CD14-positive monocyte (primary cell): ENCODE measurements at regions not wholly inside any gene's neighbourhood (a gene's known extent, or its start where the extent isn't known, plus 50 kb on each side); places are given as distances from the start of the nearest gene placed in this dataset.
A peak's percentile ranks its signal among the peaks of the same experiment; 100 is the strongest.

Experiments used
- DNase-seq, 3 donors: peaks; one replicate each; pipeline ENCODE4 v3.0.0-alpha.2; 2011 to 2022
- H2AFZ ChIP-seq: 2 replicates; pipeline ENCODE4 v1.6.0; 2012; ENCODE audit warnings: mild to moderate bottlenecking, low read depth, low read length, inconsistent platforms; ENCODE audit not compliant: insufficient read depth, poor library complexity, severe bottlenecking
- H3K27ac ChIP-seq, 2 donors: 1 replicate in 1 of 2; 2 replicates in 1 of 2; pipeline ENCODE4 v1.5.1; 2012 to 2013; ENCODE audit warnings: low read length in 2 of 2, control low read depth in 1 of 2, inconsistent platforms in 1 of 2, low read depth in 1 of 2, mild to moderate bottlenecking in 1 of 2
- H3K27me3 ChIP-seq, 2 donors: one replicate each; pipeline versions ENCODE4 v1.6.0 to v1.6.1; 2011 to 2013; ENCODE audit warnings: low read length in 2 of 2; ENCODE audit not compliant: control insufficient read depth in 2 of 2, insufficient read depth in 2 of 2
- H3K36me3 ChIP-seq, 2 donors: replicated peaks in 1 of 2; 1 replicate in 1 of 2; 2 replicates in 1 of 2; pipeline versions ENCODE4 v1.5.1 to v1.6.1; 2012 to 2013; ENCODE audit warnings: low read length in 2 of 2, control low read depth in 1 of 2, inconsistent platforms in 1 of 2, mild to moderate bottlenecking in 1 of 2; ENCODE audit not compliant: insufficient read depth in 2 of 2, control insufficient read depth in 1 of 2
- H3K4me1 ChIP-seq, 2 donors: 1 replicate in 1 of 2; 2 replicates in 1 of 2; pipeline versions ENCODE4 v1.5.1 to v1.6.1; 2012 to 2013; ENCODE audit warnings: low read length in 2 of 2, control low read depth in 1 of 2, inconsistent platforms in 1 of 2, mild to moderate bottlenecking in 1 of 2, moderate library complexity in 1 of 2; ENCODE audit not compliant: insufficient read depth in 2 of 2, control insufficient read depth in 1 of 2
- H3K4me2 ChIP-seq: replicated peaks from 2 replicates; pipeline ENCODE3; 2012; ENCODE audit warnings: low read length, moderate library complexity, mild to moderate bottlenecking; ENCODE audit not compliant: poor library complexity, severe bottlenecking; ENCODE audit errors: extremely low read depth
- H3K4me3 ChIP-seq, 3 experiments: fragments of 200-600 bp in 1 of 3; sonication (generic) in 1 of 3; replicated peaks in 1 of 3; 1 replicate in 2 of 3; 2 replicates in 1 of 3; pipeline ENCODE4 v1.5.1; 2011 to 2013; ENCODE audit warnings: low read length in 3 of 3, mild to moderate bottlenecking in 3 of 3, control low read depth in 2 of 3, low read depth in 2 of 3, inconsistent platforms in 1 of 3, moderate library complexity in 1 of 3
- H3K79me2 ChIP-seq: 2 replicates; pipeline ENCODE4 v1.6.0; 2012; ENCODE audit warnings: mild to moderate bottlenecking, control low read depth, inconsistent platforms, low read length, moderate library complexity; ENCODE audit not compliant: insufficient read depth
- H3K9ac ChIP-seq: 2 replicates; pipeline ENCODE4 v1.6.0; 2017; ENCODE audit warnings: low read length, mild to moderate bottlenecking; ENCODE audit not compliant: insufficient read depth, poor library complexity, severe bottlenecking
- H3K9me3 ChIP-seq, 2 donors: replicated peaks in 1 of 2; 1 replicate in 1 of 2; 2 replicates in 1 of 2; pipeline versions ENCODE4 v1.5.1 to v1.6.1; 2012 to 2013; ENCODE audit warnings: low read length in 2 of 2, control low read depth in 1 of 2; ENCODE audit not compliant: control insufficient read depth in 1 of 2, insufficient read depth in 1 of 2
- H4K20me1 ChIP-seq: 2 replicates; pipeline ENCODE4 v1.6.0; 2012; ENCODE audit warnings: mild to moderate bottlenecking, low read length, control low read depth, moderate library complexity; ENCODE audit not compliant: insufficient read depth
- H3K27ac Mint-ChIP-seq, 7 donors: one replicate each; pipeline ENCODE4 v1.8.0; 2020; ENCODE audit warnings: mild to moderate bottlenecking in 7 of 7, mixed read lengths in 7 of 7, moderate library complexity in 6 of 7, inconsistent platforms in 2 of 7
- H3K27me3 Mint-ChIP-seq, 3 donors: one replicate each; pipeline ENCODE4 v1.8.0; 2021 to 2022; ENCODE audit warnings: low read depth in 3 of 3, mild to moderate bottlenecking in 3 of 3, mixed read lengths in 3 of 3, moderate library complexity in 3 of 3, inconsistent platforms in 1 of 3
- H3K36me3 Mint-ChIP-seq, 2 donors: one replicate each; pipeline ENCODE4 v1.8.0; 2020; ENCODE audit warnings: mixed read lengths in 2 of 2, inconsistent platforms in 1 of 2, mild to moderate bottlenecking in 1 of 2
- H3K4me1 Mint-ChIP-seq: one replicate; pipeline ENCODE4 v1.8.0; 2020; ENCODE audit warnings: mild to moderate bottlenecking, mixed read lengths
- H3K4me3 Mint-ChIP-seq, 2 donors: one replicate each; pipeline ENCODE4 v1.8.0; 2020; ENCODE audit warnings: mild to moderate bottlenecking in 2 of 2, mixed read lengths in 2 of 2, moderate library complexity in 1 of 2
- H3K9me3 Mint-ChIP-seq, 7 donors: one replicate each; pipeline ENCODE4 v1.8.0; 2020 to 2022; ENCODE audit warnings: mixed read lengths in 7 of 7, mild to moderate bottlenecking in 6 of 7, moderate library complexity in 6 of 7, inconsistent platforms in 2 of 7
- CTCF ChIP-seq: fragments of 200-600 bp; IDR thresholded peaks from one replicate; pipeline ENCODE4 v1.8.0; 2022; ENCODE audit warnings: antibody characterized with exemption, mild to moderate bottlenecking
- WGBS: methylation state at CpG from one replicate; pipeline ENCODE4 v1.1.5; 2013; ENCODE audit warnings: missing lambda C conversion rate; ENCODE audit not compliant: insufficient coverage; 5-methylcytosine and 5-hydroxymethylcytosine counted together
- intact Hi-C, 2 donors: fragments of 100-400 bp; cut with micrococcal nuclease; formaldehyde crosslinking; loops; one replicate each; pipeline versions ENCODE4 v1.15.0 to v1.15.1; 2023

DNA sequence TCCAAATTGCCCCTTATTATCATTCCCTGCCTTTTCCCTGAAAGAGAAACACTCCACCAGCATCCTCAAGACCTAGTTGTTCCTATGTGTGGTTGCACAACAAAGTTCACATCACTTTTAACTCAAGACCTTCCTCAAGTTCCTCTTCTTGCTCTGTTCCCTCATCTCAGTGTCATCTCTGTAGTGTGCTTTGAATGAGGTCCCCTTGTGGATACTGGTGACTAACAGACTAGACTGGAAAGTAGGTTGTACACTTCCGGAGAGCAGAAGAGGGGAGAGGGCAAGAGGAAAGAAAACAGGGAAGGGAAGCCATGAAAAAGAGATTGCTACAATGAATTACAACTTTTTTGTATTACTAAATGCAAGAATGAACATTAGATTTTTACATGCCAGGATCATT is 853.8 kb downstream of the USP25 start:
- DNase-seq: peak; percentile 5 to 39 (median 10)
- Histone ChIP-seq H3K4me1 (peaks cover 5 to 13% of the 10 kb centered on the region in 2 donors), H3K36me3 (no peaks in the 10 kb centered on the region), H4K20me1 (no peaks in the 10 kb centered on the region), H3K4me2 (no peak overlapping the region), H3K27ac (no peak overlapping the region), H3K9ac (no peak overlapping the region), H3K79me2 (no peaks in the 10 kb centered on the region), H3K9me3 (no peaks in the 10 kb centered on the region), H3K4me3 (no peak overlapping the region), H2AFZ (no peak overlapping the region), H3K27me3 (no peaks in the 10 kb centered on the region)
- H3K9me3 Mint-ChIP-seq: peaks cover 0 to 3% (median 0%) of the 10 kb centered on the region in 7 donors
- H3K36me3 Mint-ChIP-seq: no peaks in the 10 kb centered on the region
- TF ChIP-seq CTCF: no peak
- no peak overlapping the region for H3K4me3 Mint-ChIP-seq
- intact Hi-C loops: no loop called here
- H3K27me3 Mint-ChIP-seq: peaks cover 0 to 2% (median 0%) of the 10 kb centered on the region in 3 donors
- peak overlapping the region in 3 of 7 donors; percentile 6 to 31 (median 13) for H3K27ac Mint-ChIP-seq
- WGBS: 71% methylated on average over 1 of the region's 1 CpG
- H3K4me1 Mint-ChIP-seq: peaks cover 5% of the 10 kb centered on the region

GRCh38 chr21:16584756-16585155 is 855.0 kb downstream of the USP25 start:
- H3K4me3 Mint-ChIP-seq: no peak overlapping the region
- H3K4me1 ChIP-seq: peaks cover 5 to 13% of the 10 kb centered on the region in 2 donors
- H3K9me3 Mint-ChIP-seq: peaks cover 0 to 3% (median 0%) of the 10 kb centered on the region in 7 donors
- no peak for TF ChIP-seq CTCF
- peaks cover 5% of the 10 kb centered on the region for H3K4me1 Mint-ChIP-seq
- DNase-seq: no peak
- H3K79me2 ChIP-seq: no peaks in the 10 kb centered on the region
- no peak overlapping the region for H3K9ac ChIP-seq
- no peak overlapping the region for H3K4me3 ChIP-seq
- H4K20me1 ChIP-seq: no peaks in the 10 kb centered on the region
- no peaks in the 10 kb centered on the region for H3K36me3 Mint-ChIP-seq
- H3K27me3 Mint-ChIP-seq: peaks cover 0 to 2% (median 0%) of the 10 kb centered on the region in 3 donors
- peak overlapping the region in 1 of 7 donors; percentile 35 for H3K27ac Mint-ChIP-seq
- whole genome bisulfite sequencing: no CpG with 5 or more reads among the region's 1 CpG
- no peaks in the 10 kb centered on the region for H3K27me3 ChIP-seq
- intact Hi-C loops: no loop called here
- no peak overlapping the region for H3K4me2 ChIP-seq
- H3K36me3 ChIP-seq: no peaks in the 10 kb centered on the region
- H3K9me3 ChIP-seq: no peaks in the 10 kb centered on the region
- H2AFZ ChIP-seq: no peak overlapping the region
- H3K27ac ChIP-seq: no peak overlapping the region
